ENCODE measurements at regions not wholly inside any gene's neighbourhood (a gene's known extent, or its start where the extent isn't known, plus 50 kb on each side); places are given as distances from the start of the nearest gene placed in this dataset.

GRCh38 chr4:124854968-124855367 lies 142.4 kb upstream of the ANKRD50 start:
- no peaks in the 10 kb centered on the region for H3K9me3 Mint-ChIP-seq (ENCODE audit: unreplicated experiment)
- no peak overlapping the region for H3K4me3 Mint-ChIP-seq (ENCODE audit: unreplicated experiment)
- H3K27ac Mint-ChIP-seq (ENCODE audit: unreplicated experiment) = no peak overlapping the region
- no peaks in the 10 kb centered on the region for H3K27me3 Mint-ChIP-seq (ENCODE audit: unreplicated experiment)
- no peaks in the 10 kb centered on the region for H3K4me1 Mint-ChIP-seq (ENCODE audit: low read depth, unreplicated experiment)
- no peak for DNase-seq
- H3K36me3 Mint-ChIP-seq (ENCODE audit: unreplicated experiment) = no peaks in the 10 kb centered on the region
- TF ChIP-seq, protein P1, sequence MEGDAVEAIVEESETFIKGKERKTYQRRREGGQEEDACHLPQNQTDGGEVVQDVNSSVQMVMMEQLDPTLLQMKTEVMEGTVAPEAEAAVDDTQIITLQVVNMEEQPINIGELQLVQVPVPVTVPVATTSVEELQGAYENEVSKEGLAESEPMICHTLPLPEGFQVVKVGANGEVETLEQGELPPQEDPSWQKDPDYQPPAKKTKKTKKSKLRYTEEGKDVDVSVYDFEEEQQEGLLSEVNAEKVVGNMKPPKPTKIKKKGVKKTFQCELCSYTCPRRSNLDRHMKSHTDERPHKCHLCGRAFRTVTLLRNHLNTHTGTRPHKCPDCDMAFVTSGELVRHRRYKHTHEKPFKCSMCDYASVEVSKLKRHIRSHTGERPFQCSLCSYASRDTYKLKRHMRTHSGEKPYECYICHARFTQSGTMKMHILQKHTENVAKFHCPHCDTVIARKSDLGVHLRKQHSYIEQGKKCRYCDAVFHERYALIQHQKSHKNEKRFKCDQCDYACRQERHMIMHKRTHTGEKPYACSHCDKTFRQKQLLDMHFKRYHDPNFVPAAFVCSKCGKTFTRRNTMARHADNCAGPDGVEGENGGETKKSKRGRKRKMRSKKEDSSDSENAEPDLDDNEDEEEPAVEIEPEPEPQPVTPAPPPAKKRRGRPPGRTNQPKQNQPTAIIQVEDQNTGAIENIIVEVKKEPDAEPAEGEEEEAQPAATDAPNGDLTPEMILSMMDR (IDR thresholded peaks at IDR 0.05; ENCODE audit: partially characterized antibody, unreplicated experiment) = no peak

- TF ChIP-seq, protein P1 (IDR thresholded peaks at IDR 0.05; ENCODE audit: partially characterized antibody, unreplicated experiment) = no peak
- no peaks in the 10 kb centered on the region for H3K9me3 Mint-ChIP-seq (ENCODE audit: unreplicated experiment)
- H3K36me3 Mint-ChIP-seq (ENCODE audit: unreplicated experiment) = no peaks in the 10 kb centered on the region
- H3K4me3 Mint-ChIP-seq (ENCODE audit: unreplicated experiment) = no peak overlapping the region
- no peaks in the 10 kb centered on the region for H3K27me3 Mint-ChIP-seq (ENCODE audit: unreplicated experiment)
- no peak for DNase-seq
- H3K27ac Mint-ChIP-seq (ENCODE audit: unreplicated experiment) = no peak overlapping the region
- H3K4me1 Mint-ChIP-seq (ENCODE audit: low read depth, unreplicated experiment) = no peaks in the 10 kb centered on the region
These were observed 139.2 kb upstream of the ANKRD50 start for GRCh38 chr4:124851741-124852140.

DNA sequence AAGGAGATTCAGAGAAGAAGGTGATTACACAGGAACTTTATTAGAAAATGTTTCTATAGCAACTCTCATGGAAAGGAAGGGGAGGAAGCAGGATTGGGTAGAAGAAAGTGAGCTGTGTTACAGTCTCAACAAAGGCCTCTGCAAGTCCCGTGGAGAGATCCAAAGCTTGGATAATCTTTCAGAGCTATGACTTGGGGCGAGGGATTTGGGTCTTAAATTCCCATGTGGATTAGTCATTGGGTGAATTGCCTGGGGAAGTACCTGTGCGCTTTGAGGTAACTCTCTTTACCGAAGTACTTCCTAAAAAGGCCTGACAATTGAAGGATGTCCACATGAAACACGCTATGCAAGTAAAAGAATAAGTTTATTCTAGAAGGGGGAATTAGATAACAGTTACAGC lies 133.8 kb upstream of the ANKRD50 start:
- DNase-seq = no peak
- no peaks in the 10 kb centered on the region for H3K9me3 Mint-ChIP-seq (ENCODE audit: unreplicated experiment)
- H3K27ac Mint-ChIP-seq (ENCODE audit: unreplicated experiment) = no peak overlapping the region
- peaks cover under 1% of the 10 kb centered on the region for H3K36me3 Mint-ChIP-seq (ENCODE audit: unreplicated experiment)
- no peak overlapping the region for H3K4me3 Mint-ChIP-seq (ENCODE audit: unreplicated experiment)
- no peaks in the 10 kb centered on the region for H3K4me1 Mint-ChIP-seq (ENCODE audit: low read depth, unreplicated experiment)
- TF ChIP-seq, protein P1 (IDR thresholded peaks at IDR 0.05; ENCODE audit: partially characterized antibody, unreplicated experiment) = no peak
- no peaks in the 10 kb centered on the region for H3K27me3 Mint-ChIP-seq (ENCODE audit: unreplicated experiment)

GRCh38 chr4:124839786-124840390 lies 127.4 kb upstream of the ANKRD50 start:
- Mint-ChIP-seq H3K4me3 (ENCODE audit: unreplicated experiment) (no peak overlapping the region), H3K9me3 (ENCODE audit: unreplicated experiment) (peaks cover 3% of the 10 kb centered on the region), H3K36me3 (ENCODE audit: unreplicated experiment) (peaks cover 22% of the 10 kb centered on the region), H3K27ac (ENCODE audit: unreplicated experiment) (no peak overlapping the region), H3K27me3 (ENCODE audit: unreplicated experiment) (peaks cover 2% of the 10 kb centered on the region), H3K4me1 (ENCODE audit: low read depth, unreplicated experiment) (no peaks in the 10 kb centered on the region)
- TF ChIP-seq, protein P1 (IDR thresholded peaks at IDR 0.05; ENCODE audit: partially characterized antibody, unreplicated experiment) = no peak
- DNase-seq = no peak

DNA sequence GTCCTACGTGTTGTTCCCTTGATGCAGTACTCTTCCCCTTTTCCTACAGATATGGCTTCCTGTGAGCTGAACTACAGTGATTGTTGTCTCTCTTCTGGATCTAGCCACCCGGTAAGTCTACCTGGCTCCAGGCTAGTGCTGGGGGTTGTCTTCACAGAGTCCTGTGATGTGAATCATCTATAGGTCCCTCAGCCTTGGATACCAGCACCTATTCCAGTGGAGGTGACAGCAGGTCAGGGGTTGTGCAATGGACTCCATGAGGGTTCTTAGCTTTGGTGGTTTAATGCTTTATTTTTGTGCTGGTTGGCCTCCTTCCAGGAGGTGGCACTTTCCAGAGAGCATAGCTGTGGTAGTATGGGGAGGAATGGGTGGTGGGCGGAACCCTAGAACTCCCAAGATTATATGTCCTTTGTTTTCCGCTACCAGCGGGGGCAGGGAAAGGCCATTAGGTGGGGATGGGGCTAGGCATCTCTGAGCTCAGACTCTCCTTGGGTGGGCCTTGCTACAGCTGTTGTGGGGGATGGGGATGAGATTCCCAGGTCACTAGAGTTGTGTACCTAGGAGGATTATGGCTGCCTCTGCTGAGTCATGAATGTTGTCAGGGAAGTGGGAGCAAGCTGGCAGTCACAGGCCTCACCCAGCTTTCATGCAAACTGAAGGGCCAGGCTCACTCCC lies 121.4 kb upstream of the ANKRD50 start:
- no peaks in the 10 kb centered on the region for H3K4me1 Mint-ChIP-seq (ENCODE audit: low read depth, unreplicated experiment)
- no peaks in the 10 kb centered on the region for H3K27me3 Mint-ChIP-seq (ENCODE audit: unreplicated experiment)
- no peak overlapping the region for H3K27ac Mint-ChIP-seq (ENCODE audit: unreplicated experiment)
- no peak overlapping the region for H3K4me3 Mint-ChIP-seq (ENCODE audit: unreplicated experiment)
- no peak for DNase-seq
- H3K36me3 Mint-ChIP-seq (ENCODE audit: unreplicated experiment) = peaks cover 7% of the 10 kb centered on the region
- TF ChIP-seq, protein P1 (IDR thresholded peaks at IDR 0.05; ENCODE audit: partially characterized antibody, unreplicated experiment) = no peak
- H3K9me3 Mint-ChIP-seq (ENCODE audit: unreplicated experiment) = peaks cover 5% of the 10 kb centered on the region
